ENCODE measurements at regions not wholly inside any gene's neighbourhood (a gene's known extent, or its start where the extent isn't known, plus 50 kb on each side); places are given as distances from the start of the nearest gene placed in this dataset.

DNA sequence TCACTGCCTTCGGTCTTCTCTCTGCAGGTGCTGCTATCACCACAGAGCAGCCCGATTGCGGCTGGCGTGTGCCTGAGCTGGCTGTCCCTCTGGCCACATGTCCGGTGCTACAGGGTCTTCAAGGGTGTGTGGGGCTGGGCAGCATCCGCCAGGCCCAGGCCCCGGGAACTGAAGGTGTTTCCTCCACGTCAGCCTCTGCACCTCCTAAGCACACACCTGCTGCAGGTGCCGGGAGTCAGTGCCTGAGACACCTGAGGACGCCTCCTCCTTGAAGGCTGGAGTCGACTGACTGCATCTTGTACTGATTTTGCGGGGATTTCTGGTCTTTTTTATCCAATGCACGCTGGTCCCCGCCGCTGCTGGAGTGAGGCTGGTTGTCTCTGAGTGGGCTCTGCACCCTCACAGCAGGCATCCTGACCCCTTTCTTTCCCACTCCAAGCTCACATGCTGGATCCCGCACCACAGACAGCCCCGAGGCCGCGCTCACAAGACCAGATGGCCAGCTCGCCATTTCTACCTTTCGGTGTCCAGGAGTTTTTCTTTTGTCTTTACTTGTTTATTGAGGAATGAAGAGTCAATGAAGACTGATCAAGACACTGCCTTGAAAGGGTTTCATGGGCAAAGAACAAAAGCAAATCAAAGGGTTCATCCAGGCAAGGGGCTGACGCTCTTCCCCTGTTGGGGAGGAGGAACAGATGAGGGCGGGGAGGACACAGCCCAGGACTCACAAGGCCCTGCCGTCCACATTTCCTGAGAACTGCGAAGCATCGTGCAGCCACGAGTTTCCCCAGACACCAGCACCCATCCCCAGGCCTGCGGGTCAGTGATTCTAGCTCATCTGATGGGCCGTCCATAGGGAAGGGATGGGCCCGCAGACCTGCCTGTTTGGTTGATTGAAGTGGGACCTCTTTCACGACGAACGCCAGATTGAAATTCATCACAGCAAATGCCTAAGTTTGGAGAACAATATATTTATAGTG, 203.8 kb upstream of the SOX1 start:
- DNase-seq, result no peak

DNA sequence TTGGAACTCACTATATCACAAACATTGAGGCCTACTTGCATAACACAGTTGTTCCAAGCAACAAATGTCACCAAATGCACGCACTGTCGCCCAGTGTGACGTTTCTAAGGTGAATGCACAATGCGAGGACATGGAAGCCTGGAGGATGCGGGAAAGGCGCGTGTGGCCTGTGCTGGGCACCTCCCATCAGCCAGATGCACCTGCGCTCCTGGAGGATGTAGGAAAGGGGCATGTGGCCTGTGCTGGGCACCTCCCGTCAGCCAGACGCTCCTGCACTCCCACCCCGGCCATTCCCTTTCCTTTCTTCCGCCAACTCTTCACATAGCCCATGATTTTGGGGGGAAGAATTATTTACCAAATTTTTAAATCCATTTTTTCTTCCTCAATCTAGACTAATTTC, 202.4 kb upstream of the SOX1 start:
- DNase-seq, result no peak

GRCh38 chr13:111865046-111865445, 201.9 kb upstream of the SOX1 start:
- DNase-seq, result no peak

DNA sequence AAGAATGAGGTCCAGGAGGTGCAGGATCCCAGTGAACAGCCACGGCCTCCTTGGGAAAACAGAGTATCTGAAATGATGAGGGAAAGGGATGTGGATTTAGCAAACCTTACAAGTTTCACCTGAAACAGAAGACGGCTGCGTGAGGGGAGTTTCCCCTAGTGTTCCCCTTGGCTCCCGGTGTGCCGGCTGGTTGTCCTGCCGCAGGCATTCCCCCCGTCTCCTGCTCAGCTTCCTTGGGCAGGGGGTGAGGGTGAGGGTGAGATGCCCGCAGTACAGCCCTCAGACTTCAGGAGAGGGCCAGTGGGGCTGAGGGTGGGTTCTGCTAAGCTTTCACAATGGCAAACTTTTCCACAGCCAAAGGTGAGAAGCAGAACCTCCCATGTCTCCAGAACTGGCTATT, 201.1 kb upstream of the SOX1 start:
- DNase-seq, result no peak

- DNase-seq, result no peak
Observed at GRCh38 chr13:111866731-111867245, 200.2 kb upstream of the SOX1 start.

DNA sequence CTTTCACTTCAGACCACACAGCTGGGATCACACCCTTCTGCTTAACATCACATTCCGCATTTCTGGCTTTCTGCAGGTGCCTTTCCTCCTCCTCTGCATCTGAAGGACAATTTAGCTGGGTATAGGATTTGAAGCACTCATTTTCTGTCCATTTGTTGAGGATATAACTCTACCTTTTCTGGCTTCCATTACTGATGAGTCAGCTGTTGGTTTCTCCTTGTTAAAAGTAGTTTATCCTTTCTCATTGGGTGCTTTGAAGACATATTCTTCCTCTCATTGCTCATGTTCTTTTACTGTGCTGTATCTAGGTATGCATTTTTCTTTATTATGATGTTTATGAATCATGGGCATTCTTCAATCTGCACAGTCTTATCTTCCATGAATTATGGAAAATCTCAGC, 199.3 kb upstream of the SOX1 start:
- no peak for DNase-seq

- no peak for DNase-seq
Observed at GRCh38 chr13:111868716-111869115, 198.2 kb upstream of the SOX1 start.

DNA sequence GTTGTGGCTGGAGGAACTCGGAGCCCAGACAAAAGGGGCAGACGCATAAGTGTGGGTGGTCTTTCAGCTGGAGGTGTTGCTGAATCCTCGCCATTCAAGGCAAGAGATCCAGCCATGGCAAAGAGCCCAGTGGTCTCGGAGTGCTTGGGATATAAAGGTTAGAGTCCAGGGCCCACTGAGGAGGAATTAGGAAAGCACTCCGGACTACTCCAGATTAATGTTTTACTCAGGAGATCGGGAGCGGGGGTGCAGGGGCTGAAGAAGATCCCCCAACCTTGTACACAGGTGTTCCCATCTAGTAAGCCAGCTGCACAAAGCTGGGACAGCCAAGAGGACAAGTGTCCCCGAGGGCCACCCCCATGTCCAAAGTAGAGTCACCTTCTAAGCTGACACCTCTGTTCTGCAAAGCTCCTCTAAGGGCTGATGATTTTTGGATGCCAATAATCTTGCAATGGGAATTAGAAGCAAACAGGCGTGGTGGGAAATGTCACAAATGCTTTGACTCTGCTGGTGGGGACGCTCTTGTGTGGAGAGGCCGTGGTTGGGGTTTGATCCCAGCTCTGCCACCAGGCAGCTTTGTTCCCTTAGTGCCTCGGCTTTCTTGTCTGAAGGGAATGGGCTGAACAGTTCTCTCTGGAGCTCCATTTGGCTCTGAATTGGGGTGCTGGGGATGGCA, 194.3 kb upstream of the SOX1 start:
- DNase-seq, result no peak

- DNase-seq, result no peak
Observed at GRCh38 chr13:111873676-111874178, 193.2 kb upstream of the SOX1 start.

DNA sequence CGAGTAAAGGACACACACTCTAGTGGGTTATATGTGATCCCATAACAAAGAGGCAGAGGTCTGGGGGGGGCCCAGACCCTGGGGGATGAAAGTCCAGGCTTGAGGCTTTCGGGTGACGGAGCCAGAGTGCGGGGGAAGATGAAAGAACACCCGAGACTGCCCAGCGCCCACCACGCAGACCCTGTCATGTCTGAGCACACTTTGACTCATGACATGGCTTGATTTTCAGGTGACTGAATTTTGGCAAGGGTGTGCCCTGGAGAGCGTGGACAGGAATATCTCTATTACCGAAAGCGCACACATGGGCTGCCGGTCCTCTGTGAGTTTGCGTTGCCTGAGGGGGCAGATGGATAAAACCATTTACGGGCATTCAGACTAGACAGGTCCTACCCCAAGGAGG, 192.0 kb upstream of the SOX1 start:
- DNase-seq, result no peak

GRCh38 chr13:111875915-111876314, 191.0 kb upstream of the SOX1 start:
- DNase-seq, result no peak

DNA sequence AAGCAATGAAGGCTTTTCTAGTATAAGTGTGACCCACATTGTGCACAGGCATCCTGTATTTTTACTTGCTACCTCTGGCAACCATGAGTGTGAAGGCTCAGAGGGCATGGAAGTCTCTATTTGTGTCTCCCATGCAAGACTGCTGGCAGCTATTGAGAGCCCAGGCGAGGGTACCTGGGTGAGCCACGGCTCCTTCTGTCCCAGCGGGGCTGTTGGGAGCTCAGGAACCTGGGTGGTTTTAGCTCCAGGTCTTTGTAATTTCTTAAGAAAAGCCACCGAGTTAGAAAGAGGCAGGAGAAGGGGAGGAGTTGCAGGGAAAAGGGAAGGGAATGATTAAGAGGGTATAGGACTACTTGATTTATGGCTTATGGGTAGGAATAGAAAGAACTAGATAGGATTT, 190.4 kb upstream of the SOX1 start:
- no peak for DNase-seq

DNA sequence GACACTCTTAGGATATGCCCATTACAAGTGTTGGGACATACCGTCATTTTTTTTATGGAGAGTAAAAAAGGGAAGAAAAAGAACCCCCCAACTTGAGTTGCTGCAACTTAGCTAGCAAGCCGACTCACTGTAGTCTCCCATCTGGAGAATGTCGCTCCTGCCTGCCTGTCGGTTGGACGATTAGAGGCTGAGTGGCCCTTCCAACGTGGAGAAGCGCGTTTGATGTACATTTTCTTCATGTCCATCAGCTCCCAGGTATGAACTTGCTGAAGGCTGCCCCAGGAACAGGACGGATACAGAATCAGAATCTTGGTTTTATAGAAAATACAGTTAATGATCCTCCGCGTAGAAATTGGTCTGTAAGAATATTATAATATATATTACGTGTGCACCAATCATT, 189.0 kb upstream of the SOX1 start:
- no peak for DNase-seq

GRCh38 chr13:111879719-111880118, 187.2 kb upstream of the SOX1 start:
- no peak for DNase-seq

GRCh38 chr13:111880185-111880584, 186.8 kb upstream of the SOX1 start:
- no peak for DNase-seq

- no peak for DNase-seq
Observed at GRCh38 chr13:111881700-111882099, 185.2 kb upstream of the SOX1 start.

- no peak for DNase-seq
Observed at GRCh38 chr13:111882351-111882750, 184.6 kb upstream of the SOX1 start.

GRCh38 chr13:111883571-111884343, 183.2 kb upstream of the SOX1 start:
- DNase-seq, result no peak

DNA sequence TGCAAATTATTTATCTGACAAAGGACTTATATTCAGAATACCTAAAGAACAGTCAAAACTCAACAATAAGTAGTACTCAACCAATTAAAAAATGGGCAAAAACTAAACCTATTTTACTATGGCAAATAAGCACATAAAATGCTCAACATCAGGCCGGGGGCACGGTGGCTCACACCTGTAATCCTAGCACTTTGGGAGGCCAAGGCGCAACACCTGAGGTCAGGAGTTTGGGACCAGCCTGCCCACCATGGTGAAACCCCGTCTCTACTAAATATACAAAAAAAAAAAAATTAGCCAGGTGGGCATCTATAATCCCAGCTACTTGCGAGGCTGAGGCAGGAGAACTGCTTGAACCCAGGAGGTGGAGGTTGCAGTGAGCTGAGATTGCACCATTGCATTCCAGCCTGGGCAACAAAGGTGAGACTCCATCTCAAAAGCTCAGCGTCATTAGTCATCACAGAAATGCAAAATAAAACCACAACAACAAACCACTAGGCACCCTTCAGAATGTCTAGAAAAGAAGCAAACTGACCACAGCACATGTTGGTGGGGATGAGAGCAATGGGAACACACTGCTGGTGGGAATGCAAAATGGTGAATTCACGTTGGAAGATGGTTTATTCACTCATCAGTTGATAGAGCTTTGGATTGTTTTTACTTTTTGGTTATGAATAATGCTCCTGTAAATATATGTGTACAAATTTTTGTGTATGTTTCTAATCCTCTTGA, 180.6 kb upstream of the SOX1 start:
- no peak for DNase-seq

GRCh38 chr13:111893071-111893606, 173.8 kb upstream of the SOX1 start:
- peak; percentile 9 for DNase-seq

GRCh38 chr13:111893607-111894443, 173.1 kb upstream of the SOX1 start:
- no peak for DNase-seq
